BE2C (cell line): ENCODE measurements at regions not wholly inside any gene's neighbourhood (a gene's known extent, or its start where the extent isn't known, plus 50 kb on each side); places are given as distances from the start of the nearest gene placed in this dataset.

Source experiments
- DNase-seq: peaks from one replicate; pipeline ENCODE4 v3.0.0-alpha.2; 2020
- H3K27me3 ChIP-seq: fragments of 250-450 bp; sonication (Bioruptor Pico); 2 replicates; pipeline ENCODE4 v1.5.1; 2020; ENCODE audit warnings: mild to moderate bottlenecking
- H3K36me3 ChIP-seq: fragments of 250-450 bp; sonication (Bioruptor Pico); 2 replicates; pipeline ENCODE4 v1.5.1; 2020; ENCODE audit warnings: mild to moderate bottlenecking
- H3K4me1 ChIP-seq: fragments of 250-450 bp; sonication (Bioruptor Pico); 2 replicates; pipeline ENCODE4 v1.5.1; 2020
- H3K4me3 ChIP-seq: 2 replicates; pipeline ENCODE4 v1.5.1; 2011; ENCODE audit warnings: low read depth, low read length
- H3K9me3 ChIP-seq: fragments of 250-450 bp; sonication (Bioruptor Pico); 2 replicates; pipeline ENCODE4 v1.5.1; 2020
- TF ChIP-seq, protein P1 (sequence below): IDR thresholded peaks from 2 replicates; pipeline ENCODE4 v1.5.1; 2012; ENCODE audit warnings: mild to moderate bottlenecking, low read depth, low read length

- Histone ChIP-seq H3K27me3 (no peaks in the 10 kb centered on the region), H3K4me1 (no peaks in the 10 kb centered on the region), H3K4me3 (no peak overlapping the region), H3K36me3 (no peaks in the 10 kb centered on the region), H3K9me3 (no peaks in the 10 kb centered on the region)
- TF ChIP-seq, protein P1, sequence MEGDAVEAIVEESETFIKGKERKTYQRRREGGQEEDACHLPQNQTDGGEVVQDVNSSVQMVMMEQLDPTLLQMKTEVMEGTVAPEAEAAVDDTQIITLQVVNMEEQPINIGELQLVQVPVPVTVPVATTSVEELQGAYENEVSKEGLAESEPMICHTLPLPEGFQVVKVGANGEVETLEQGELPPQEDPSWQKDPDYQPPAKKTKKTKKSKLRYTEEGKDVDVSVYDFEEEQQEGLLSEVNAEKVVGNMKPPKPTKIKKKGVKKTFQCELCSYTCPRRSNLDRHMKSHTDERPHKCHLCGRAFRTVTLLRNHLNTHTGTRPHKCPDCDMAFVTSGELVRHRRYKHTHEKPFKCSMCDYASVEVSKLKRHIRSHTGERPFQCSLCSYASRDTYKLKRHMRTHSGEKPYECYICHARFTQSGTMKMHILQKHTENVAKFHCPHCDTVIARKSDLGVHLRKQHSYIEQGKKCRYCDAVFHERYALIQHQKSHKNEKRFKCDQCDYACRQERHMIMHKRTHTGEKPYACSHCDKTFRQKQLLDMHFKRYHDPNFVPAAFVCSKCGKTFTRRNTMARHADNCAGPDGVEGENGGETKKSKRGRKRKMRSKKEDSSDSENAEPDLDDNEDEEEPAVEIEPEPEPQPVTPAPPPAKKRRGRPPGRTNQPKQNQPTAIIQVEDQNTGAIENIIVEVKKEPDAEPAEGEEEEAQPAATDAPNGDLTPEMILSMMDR: no peak
- no peak for DNase-seq
Measured at GRCh38 chr5:111839438-111839837, 82.4 kb upstream of the NREP start.

- no peaks in the 10 kb centered on the region for H3K9me3 ChIP-seq
- H3K27me3 ChIP-seq: no peaks in the 10 kb centered on the region
- TF ChIP-seq, protein P1: no peak
- no peak for DNase-seq
- no peak overlapping the region for H3K4me3 ChIP-seq
- H3K4me1 ChIP-seq: no peaks in the 10 kb centered on the region
- H3K36me3 ChIP-seq: no peaks in the 10 kb centered on the region
Measured at GRCh38 chr5:111836426-111836825, 79.4 kb upstream of the NREP start.

DNA sequence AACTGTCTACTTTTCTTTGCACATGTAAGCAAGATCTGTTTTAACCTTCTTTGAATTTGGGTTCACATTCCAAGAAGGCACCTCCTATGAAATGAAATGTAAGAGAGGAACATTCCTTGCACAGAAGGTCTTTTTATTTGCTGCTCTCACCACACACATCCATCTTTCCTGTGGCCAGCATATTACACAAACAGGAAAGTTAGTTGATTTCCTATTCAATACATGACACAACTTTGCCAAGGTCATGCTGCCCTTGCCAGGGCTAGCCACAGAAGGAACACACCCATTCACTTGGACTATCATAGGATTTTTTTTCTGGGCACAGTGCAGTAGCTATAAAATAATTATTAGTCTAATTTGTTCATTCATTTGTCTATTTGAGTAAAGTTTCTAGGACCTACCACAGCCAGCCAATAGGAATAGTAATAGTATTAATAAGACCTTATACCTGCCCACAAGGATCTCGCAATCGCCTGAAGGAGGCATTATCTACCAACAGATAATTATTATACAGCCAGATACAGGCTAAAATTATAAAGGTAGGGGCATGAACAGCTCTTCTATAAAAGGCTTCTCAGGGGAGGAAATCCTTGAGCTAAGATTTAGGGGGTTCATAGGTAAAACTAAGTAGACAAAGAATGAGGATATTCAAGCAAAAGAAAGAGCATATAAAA is 78.1 kb upstream of the NREP start:
- DNase-seq: no peak
- no peaks in the 10 kb centered on the region for H3K9me3 ChIP-seq
- H3K27me3 ChIP-seq: no peaks in the 10 kb centered on the region
- no peak overlapping the region for H3K4me3 ChIP-seq
- H3K4me1 ChIP-seq: peaks cover 4% of the 10 kb centered on the region; the same call in 1 of the 2 replicates
- H3K36me3 ChIP-seq: no peaks in the 10 kb centered on the region
- TF ChIP-seq, protein P1: no peak

GRCh38 chr5:111830333-111830732 is 73.3 kb upstream of the NREP start:
- no peak for DNase-seq
- no peaks in the 10 kb centered on the region for H3K27me3 ChIP-seq
- TF ChIP-seq, protein P1: no peak
- no peak overlapping the region for H3K4me3 ChIP-seq
- H3K9me3 ChIP-seq: no peaks in the 10 kb centered on the region
- peaks cover 4% of the 10 kb centered on the region; the same call in 1 of the 2 replicates for H3K4me1 ChIP-seq
- no peaks in the 10 kb centered on the region for H3K36me3 ChIP-seq

- no peak for DNase-seq
- no peaks in the 10 kb centered on the region for H3K36me3 ChIP-seq
- TF ChIP-seq, protein P1: no peak
- H3K4me1 ChIP-seq: peaks cover 4% of the 10 kb centered on the region; the same call in 1 of the 2 replicates
- H3K27me3 ChIP-seq: no peaks in the 10 kb centered on the region
- H3K4me3 ChIP-seq: no peak overlapping the region
- H3K9me3 ChIP-seq: no peaks in the 10 kb centered on the region
Measured at GRCh38 chr5:111829701-111830100, 72.7 kb upstream of the NREP start.

DNA sequence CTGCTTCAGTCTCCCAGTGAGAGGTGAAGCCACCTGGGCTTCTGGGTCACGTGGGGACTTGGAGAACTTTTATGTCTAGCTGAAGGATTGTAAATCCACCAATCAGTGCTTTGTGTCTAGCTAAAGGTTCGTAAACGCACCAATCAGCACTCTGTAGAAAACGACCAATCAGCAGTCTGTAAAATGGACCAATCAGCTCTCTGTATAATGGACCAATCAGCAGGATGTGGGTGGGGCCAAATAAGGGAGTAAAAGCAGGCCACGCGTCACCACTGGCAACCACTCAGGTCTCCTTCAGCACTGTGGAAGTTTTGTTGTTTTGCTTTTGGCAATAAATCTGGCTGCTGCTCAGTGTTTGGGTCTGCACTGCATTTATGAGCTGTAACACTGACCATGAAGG is 69.1 kb upstream of the NREP start:
- DNase-seq: no peak
- H3K4me3 ChIP-seq: no peak overlapping the region
- no peaks in the 10 kb centered on the region for H3K36me3 ChIP-seq
- H3K27me3 ChIP-seq: no peaks in the 10 kb centered on the region
- H3K4me1 ChIP-seq: peaks cover 4% of the 10 kb centered on the region; the same call in 1 of the 2 replicates
- H3K9me3 ChIP-seq: no peaks in the 10 kb centered on the region
- TF ChIP-seq, protein P1: no peak
